ENCODE measurements at regions not wholly inside any gene's neighbourhood (a gene's known extent, or its start where the extent isn't known, plus 50 kb on each side); places are given as distances from the start of the nearest gene placed in this dataset.

DNA sequence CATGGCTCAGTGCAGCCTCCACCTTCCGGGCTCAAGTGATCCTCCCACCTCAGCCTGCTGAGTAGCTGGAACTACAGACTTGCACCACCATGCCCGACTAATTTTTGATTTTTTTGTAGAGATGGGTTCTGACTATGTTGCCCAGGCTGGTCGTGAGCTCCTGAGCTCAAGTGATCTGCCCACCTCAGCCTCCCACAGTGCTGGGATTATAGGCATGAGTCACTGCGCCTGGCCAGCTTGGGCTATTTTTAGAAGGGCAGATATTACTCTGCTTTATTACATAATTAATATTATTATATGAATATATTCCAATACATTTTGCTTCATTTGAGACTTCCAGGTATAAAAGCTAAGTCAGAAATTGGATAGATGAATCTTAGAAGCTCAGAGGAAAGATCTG is 143.7 kb upstream of the ANK2 start:
- TF ChIP-seq CTCF (conservative IDR thresholded peaks at IDR 0.05) = no peak
- no peak for TF ChIP-seq EZH2 (IDR thresholded peaks at IDR 0.05; ENCODE audit: low read depth)
